H9 (cell line): ENCODE measurements at regions not wholly inside any gene's neighbourhood (a gene's known extent, or its start where the extent isn't known, plus 50 kb on each side); places are given as distances from the start of the nearest gene placed in this dataset.

Experiments
- DNase-seq: peaks from one replicate; pipeline ENCODE4 v3.0.0-alpha.2; 2017
- H2AFZ ChIP-seq: one replicate; pipeline ENCODE4 v1.6.1; 2013; ENCODE audit warnings: mild to moderate bottlenecking, low read length, control low read depth, moderate library complexity
- H2AK5ac ChIP-seq: 2 replicates; pipeline ENCODE4 v1.6.1; 2013; ENCODE audit warnings: low read length, control low read depth, mixed read lengths; ENCODE audit not compliant: insufficient read length
- H2BK120ac ChIP-seq: one replicate; pipeline ENCODE4 v1.6.1; 2013; ENCODE audit warnings: low read depth, mild to moderate bottlenecking, low read length, control low read depth, inconsistent platforms; ENCODE audit not compliant: poor library complexity, severe bottlenecking
- H2BK12ac ChIP-seq: 2 replicates; pipeline ENCODE4 v1.6.1; 2013; ENCODE audit warnings: low read length, control low read depth, mixed read lengths, low read depth; ENCODE audit not compliant: insufficient read length
- H2BK15ac ChIP-seq: 2 replicates; pipeline ENCODE4 v1.6.1; 2013; ENCODE audit warnings: low read depth, low read length, control low read depth
- H2BK20ac ChIP-seq: one replicate; pipeline ENCODE4 v1.6.1; 2013; ENCODE audit warnings: low read depth, mild to moderate bottlenecking, low read length, control low read depth, inconsistent platforms; ENCODE audit not compliant: poor library complexity, severe bottlenecking
- H2BK5ac ChIP-seq: 2 replicates; pipeline ENCODE4 v1.6.1; 2013; ENCODE audit warnings: low read length, control low read depth, mixed read lengths; ENCODE audit not compliant: insufficient read length
- H3K14ac ChIP-seq: 2 replicates; pipeline ENCODE4 v1.6.1; 2013; ENCODE audit warnings: low read length, control low read depth; ENCODE audit not compliant: insufficient read depth
- H3K18ac ChIP-seq: 2 replicates; pipeline ENCODE4 v1.6.1; 2013; ENCODE audit warnings: low read depth, mild to moderate bottlenecking, mixed read lengths, low read length, control low read depth; ENCODE audit not compliant: insufficient read length
- H3K23ac ChIP-seq: 2 replicates; pipeline ENCODE4 v1.6.1; 2013; ENCODE audit warnings: low read length, control low read depth, mixed read lengths, low read depth; ENCODE audit not compliant: insufficient read length
- H3K23me2 ChIP-seq: 2 replicates; pipeline ENCODE4 v1.6.1; 2013; ENCODE audit warnings: low read depth, mild to moderate bottlenecking, mixed read lengths, low read length, control low read depth; ENCODE audit not compliant: insufficient read length, poor library complexity, severe bottlenecking
- H3K27ac ChIP-seq: 2 replicates; pipeline ENCODE4 v1.5.1; 2013; ENCODE audit warnings: low read length, control low read depth, mixed read lengths, low read depth; ENCODE audit not compliant: insufficient read length
- H3K27me3 ChIP-seq: 2 replicates; pipeline ENCODE4 v1.6.1; 2013; ENCODE audit warnings: low read length, control low read depth, inconsistent platforms; ENCODE audit not compliant: insufficient read depth
- H3K4ac ChIP-seq: 2 replicates; pipeline ENCODE4 v1.6.1; 2013; ENCODE audit warnings: low read depth, mild to moderate bottlenecking, control low read depth, inconsistent platforms, low read length, moderate library complexity
- H3K4me1 ChIP-seq: 2 replicates; pipeline ENCODE4 v1.6.1; 2013; ENCODE audit warnings: low read length, control low read depth, inconsistent platforms; ENCODE audit not compliant: insufficient read depth
- H3K4me2 ChIP-seq: 2 replicates; pipeline ENCODE4 v1.6.1; 2013; ENCODE audit warnings: low read length, control low read depth, mixed read lengths; ENCODE audit not compliant: insufficient read length, insufficient read depth
- H3K56ac ChIP-seq: 2 replicates; pipeline ENCODE4 v1.6.1; 2013; ENCODE audit warnings: low read depth, mild to moderate bottlenecking, mixed read lengths, low read length, control low read depth; ENCODE audit not compliant: insufficient read length
- H3K79me1 ChIP-seq: 2 replicates; pipeline ENCODE4 v1.6.1; 2013; ENCODE audit warnings: low read depth, mild to moderate bottlenecking, moderate library complexity, low read length, control low read depth, inconsistent platforms; ENCODE audit not compliant: insufficient read depth, poor library complexity, severe bottlenecking
- H3K79me2 ChIP-seq: 2 replicates; pipeline ENCODE4 v1.6.1; 2013; ENCODE audit warnings: low read length, control low read depth, inconsistent platforms; ENCODE audit not compliant: insufficient read depth
- H3K9ac ChIP-seq: 2 replicates; pipeline ENCODE4 v1.6.1; 2013; ENCODE audit warnings: low read length, control low read depth, mixed read lengths; ENCODE audit not compliant: insufficient read length; ENCODE audit errors: extremely low read depth
- H3K9me3 ChIP-seq: one replicate; pipeline ENCODE4 v1.6.1; 2013; ENCODE audit warnings: low read depth, low read length, inconsistent platforms; ENCODE audit not compliant: control insufficient read depth
- H3T11ph ChIP-seq: one replicate; pipeline ENCODE4 v1.6.1; 2013; ENCODE audit warnings: mild to moderate bottlenecking, low read length, control low read depth, inconsistent platforms
- H4K20me1 ChIP-seq: one replicate; pipeline ENCODE4 v1.6.1; 2013; ENCODE audit not compliant: control insufficient read depth, insufficient read length, insufficient read depth
- H4K5ac ChIP-seq: 2 replicates; pipeline ENCODE4 v1.6.1; 2013; ENCODE audit warnings: low read depth, mild to moderate bottlenecking, mixed read lengths, low read length, control low read depth; ENCODE audit not compliant: insufficient read length
- H4K8ac ChIP-seq: replicated peaks from 2 replicates; pipeline ENCODE4 v1.6.1; 2013; ENCODE audit warnings: low read length, control low read depth, mixed read lengths, low read depth; ENCODE audit not compliant: insufficient read length
- H4K91ac ChIP-seq: 2 replicates; pipeline ENCODE4 v1.6.1; 2013; ENCODE audit warnings: low read depth, mild to moderate bottlenecking, moderate library complexity, mixed read lengths, low read length, control low read depth; ENCODE audit not compliant: insufficient read length
- H3K27ac Mint-ChIP-seq, 3 experiments: 2 replicates in 2 of 3; 3 replicates in 1 of 3; pipeline ENCODE4 v1.8.0; 2020 to 2021; ENCODE audit warnings: mixed read lengths in 3 of 3, mild to moderate bottlenecking in 1 of 3, moderate library complexity in 1 of 3
- H3K27me3 Mint-ChIP-seq: 2 replicates; pipeline ENCODE4 v1.8.0; 2021; ENCODE audit warnings: low read depth, mild to moderate bottlenecking, moderate library complexity, mixed read lengths
- H3K36me3 Mint-ChIP-seq, 3 experiments: 2 replicates in 2 of 3; 3 replicates in 1 of 3; pipeline ENCODE4 v1.8.0; 2020 to 2021; ENCODE audit warnings: low read depth in 3 of 3, mixed read lengths in 3 of 3; ENCODE audit not compliant: insufficient read depth in 1 of 3
- H3K4me1 Mint-ChIP-seq, 2 experiments: 2 replicates each; pipeline ENCODE4 v1.8.0; 2020; ENCODE audit warnings: mixed read lengths in 2 of 2
- H3K4me3 Mint-ChIP-seq, 2 experiments: 2 replicates in 1 of 2; 3 replicates in 1 of 2; pipeline ENCODE4 v1.8.0; 2020 to 2021; ENCODE audit warnings: mild to moderate bottlenecking in 2 of 2, mixed read lengths in 2 of 2, moderate library complexity in 1 of 2
- H3K9me3 Mint-ChIP-seq, 2 experiments: 2 replicates in 1 of 2; 3 replicates in 1 of 2; pipeline ENCODE4 v1.8.0; 2020; ENCODE audit warnings: mild to moderate bottlenecking in 2 of 2, mixed read lengths in 2 of 2, moderate library complexity in 1 of 2
- WGBS: extraction: QIAGEN DNeasy Blood & Tissue Kit; methylation state at CpG from one replicate; pipeline ENCODE4 v1.1.7; 2013; ENCODE audit warnings: missing lambda C conversion rate, low lambda C conversion rate, mixed read lengths; ENCODE audit not compliant: insufficient read length; ENCODE audit errors: extremely low coverage; 5-methylcytosine and 5-hydroxymethylcytosine counted together
- TF ChIP-seq, protein P1 (sequence below): fragments of 200-600 bp; sonication (generic); conservative IDR thresholded peaks from 3 replicates; pipeline ENCODE4 v1.8.0; 2021; ENCODE audit warnings: antibody characterized with exemption, mild to moderate bottlenecking

DNA sequence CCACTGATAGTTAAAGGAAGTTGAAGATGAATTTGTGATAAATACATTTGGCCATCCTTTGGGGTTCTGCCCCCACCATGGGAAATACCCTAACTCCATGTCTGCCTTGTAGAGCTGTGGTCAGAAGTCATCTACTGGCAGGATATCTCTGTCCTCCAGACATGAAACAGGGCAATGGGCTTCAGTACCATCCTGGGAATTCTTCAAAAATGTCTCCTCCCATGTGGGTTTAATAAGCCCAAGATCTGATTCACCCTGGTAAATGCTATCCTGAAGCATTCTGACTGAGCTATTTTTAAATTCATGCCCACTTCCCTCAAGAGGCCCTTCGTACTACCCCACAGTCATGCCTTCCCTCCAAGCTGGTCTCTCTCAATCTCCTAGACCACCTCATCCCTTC is 113.7 kb upstream of the SLC25A36 start:
- H4K91ac ChIP-seq = no peak overlapping the region
- H3K9me3 ChIP-seq = no peaks in the 10 kb centered on the region
- TF ChIP-seq, protein P1, sequence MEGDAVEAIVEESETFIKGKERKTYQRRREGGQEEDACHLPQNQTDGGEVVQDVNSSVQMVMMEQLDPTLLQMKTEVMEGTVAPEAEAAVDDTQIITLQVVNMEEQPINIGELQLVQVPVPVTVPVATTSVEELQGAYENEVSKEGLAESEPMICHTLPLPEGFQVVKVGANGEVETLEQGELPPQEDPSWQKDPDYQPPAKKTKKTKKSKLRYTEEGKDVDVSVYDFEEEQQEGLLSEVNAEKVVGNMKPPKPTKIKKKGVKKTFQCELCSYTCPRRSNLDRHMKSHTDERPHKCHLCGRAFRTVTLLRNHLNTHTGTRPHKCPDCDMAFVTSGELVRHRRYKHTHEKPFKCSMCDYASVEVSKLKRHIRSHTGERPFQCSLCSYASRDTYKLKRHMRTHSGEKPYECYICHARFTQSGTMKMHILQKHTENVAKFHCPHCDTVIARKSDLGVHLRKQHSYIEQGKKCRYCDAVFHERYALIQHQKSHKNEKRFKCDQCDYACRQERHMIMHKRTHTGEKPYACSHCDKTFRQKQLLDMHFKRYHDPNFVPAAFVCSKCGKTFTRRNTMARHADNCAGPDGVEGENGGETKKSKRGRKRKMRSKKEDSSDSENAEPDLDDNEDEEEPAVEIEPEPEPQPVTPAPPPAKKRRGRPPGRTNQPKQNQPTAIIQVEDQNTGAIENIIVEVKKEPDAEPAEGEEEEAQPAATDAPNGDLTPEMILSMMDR = no peak
- H4K8ac ChIP-seq = no peak overlapping the region
- H3K9ac ChIP-seq = no peak overlapping the region
- H3K27ac Mint-ChIP-seq = no peak overlapping the region
- no peak overlapping the region for H2BK20ac ChIP-seq
- H3T11ph ChIP-seq = no peak overlapping the region
- no peaks in the 10 kb centered on the region for H3K23me2 ChIP-seq
- H3K9me3 Mint-ChIP-seq = no peaks in the 10 kb centered on the region
- no peaks in the 10 kb centered on the region for H3K4me1 ChIP-seq
- no peak overlapping the region for H2BK12ac ChIP-seq
- no peak overlapping the region for H3K56ac ChIP-seq
- no peak overlapping the region for H2AK5ac ChIP-seq
- peaks cover 7 to 9% of the 10 kb centered on the region in 2 experiments for H3K4me1 Mint-ChIP-seq
- H3K79me1 ChIP-seq = no peaks in the 10 kb centered on the region
- no peak overlapping the region for H3K14ac ChIP-seq
- H3K27me3 ChIP-seq = no peaks in the 10 kb centered on the region
- no peak overlapping the region for H3K4ac ChIP-seq
- H3K36me3 Mint-ChIP-seq = no peaks in the 10 kb centered on the region
- no peaks in the 10 kb centered on the region for H4K20me1 ChIP-seq
- H3K4me3 Mint-ChIP-seq = no peak overlapping the region
- H2BK5ac ChIP-seq = no peak overlapping the region
- H3K79me2 ChIP-seq = no peaks in the 10 kb centered on the region
- H4K5ac ChIP-seq = no peak overlapping the region
- no peak overlapping the region for H3K4me2 ChIP-seq
- no peak overlapping the region for H2AFZ ChIP-seq
- no peak overlapping the region for H2BK15ac ChIP-seq
- DNase-seq = no peak
- H3K27me3 Mint-ChIP-seq = 0 out of 2 replicates have a peak, but pooled peaks cover 1% of the 10 kb centered on the region
- H3K27ac ChIP-seq = no peak overlapping the region
- WGBS = no CpG with 5 or more reads among the region's 1 CpG
- no peak overlapping the region for H3K23ac ChIP-seq
- H2BK120ac ChIP-seq = no peak overlapping the region
- no peak overlapping the region for H3K18ac ChIP-seq
